HG03457 (cell line): ENCODE measurements at regions not wholly inside any gene's neighbourhood (a gene's known extent, or its start where the extent isn't known, plus 50 kb on each side); places are given as distances from the start of the nearest gene placed in this dataset.
"Not testable (repeated sequence)": the region's sequence is repeated elsewhere in the genome, so short reads cannot be mapped to it uniquely, and the experiment has no call there.

Experiments used
- ATAC-seq: cut with Tn5 transposase; IDR thresholded peaks from one replicate; pipeline ENCODE4 v1.9.1; 2021; ENCODE audit warnings: moderate number of reproducible peaks; ENCODE audit not compliant: unreplicated experiment

DNA sequence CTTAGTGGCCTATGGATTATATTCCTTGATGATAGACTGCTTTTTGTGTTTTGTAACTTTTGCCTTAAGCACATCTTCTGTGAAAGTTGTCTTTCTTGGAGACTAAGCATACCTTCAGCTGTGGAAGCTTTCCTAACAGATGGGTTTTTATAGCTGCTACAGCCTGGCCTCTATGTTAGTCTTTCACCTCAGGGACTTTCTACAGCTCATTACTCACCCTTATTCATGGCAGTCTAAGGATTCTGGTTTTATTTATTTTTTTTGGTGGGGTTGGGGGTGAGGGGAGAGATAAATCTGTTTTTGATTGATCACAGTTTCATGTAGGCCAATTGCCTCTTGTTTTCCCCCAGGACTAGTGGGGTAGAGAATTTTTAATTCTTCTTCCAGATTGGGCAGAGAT lies 219.9 kb downstream of the DKK1 start:
- ATAC-seq, result no peak

DNA sequence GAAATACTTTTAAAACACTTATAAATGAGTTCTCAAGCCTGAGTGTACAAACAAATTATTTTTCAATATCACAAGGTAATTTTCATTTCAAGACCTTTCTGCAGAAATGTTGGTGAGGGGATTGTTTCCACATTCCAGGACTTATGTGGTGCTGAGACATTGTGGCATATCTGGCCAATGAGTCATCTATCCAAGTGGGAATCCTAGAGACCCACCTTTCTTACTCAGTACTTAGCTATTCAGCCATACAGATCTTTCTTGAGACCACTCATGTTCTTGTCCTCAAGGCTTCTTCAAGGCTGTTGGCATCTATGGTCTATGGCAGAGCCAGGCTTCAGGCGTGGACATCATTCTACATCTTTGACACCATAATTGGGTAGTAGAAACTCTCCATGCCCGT lies 225.4 kb downstream of the DKK1 start:
- ATAC-seq, result no peak

DNA sequence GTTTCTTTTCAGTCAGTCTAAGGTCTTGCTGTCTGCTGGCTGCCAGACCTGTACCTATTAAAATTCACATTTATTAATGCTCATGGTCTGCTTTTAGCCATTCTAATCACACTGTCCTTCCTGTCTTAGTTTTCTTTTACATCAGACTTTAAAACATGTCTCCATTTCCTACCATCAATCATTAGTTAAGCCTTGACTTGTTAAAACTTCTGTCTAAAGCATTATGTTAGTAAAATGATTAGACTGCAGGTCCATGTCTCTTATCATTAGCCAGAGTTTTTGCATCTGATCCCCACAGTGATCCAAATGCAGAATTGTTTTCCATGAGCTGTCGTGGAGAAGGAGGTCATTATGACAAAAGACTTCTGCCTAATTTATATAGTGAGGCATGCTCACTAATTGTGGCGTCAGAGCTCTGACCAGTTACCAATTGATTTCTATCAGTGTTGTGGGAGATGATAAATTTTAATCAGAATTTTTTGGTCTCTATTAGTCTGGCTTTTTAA lies 226.5 kb downstream of the DKK1 start:
- ATAC-seq, result no peak

DNA sequence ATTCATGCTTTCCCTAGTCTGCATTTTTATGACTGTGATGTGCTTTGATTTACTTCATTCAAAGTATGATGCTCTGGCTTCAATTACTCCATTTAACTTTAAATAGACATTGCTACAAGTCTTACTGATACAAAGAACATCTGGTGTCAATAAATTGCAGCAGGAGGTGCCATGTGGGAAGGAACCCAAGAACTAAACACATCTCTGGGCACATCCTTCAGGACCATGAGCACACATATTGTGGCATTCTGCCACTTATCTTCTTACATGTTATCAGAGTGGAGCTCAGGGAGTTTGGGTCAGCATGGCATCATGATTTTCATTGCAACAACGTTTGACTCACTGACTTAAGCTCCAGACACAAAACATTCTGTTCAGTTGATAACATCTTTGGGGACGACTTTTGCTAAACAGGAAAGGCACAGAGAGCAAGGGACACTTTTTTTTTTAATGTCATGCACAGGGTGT lies 227.0 kb downstream of the DKK1 start:
- no peak for ATAC-seq

DNA sequence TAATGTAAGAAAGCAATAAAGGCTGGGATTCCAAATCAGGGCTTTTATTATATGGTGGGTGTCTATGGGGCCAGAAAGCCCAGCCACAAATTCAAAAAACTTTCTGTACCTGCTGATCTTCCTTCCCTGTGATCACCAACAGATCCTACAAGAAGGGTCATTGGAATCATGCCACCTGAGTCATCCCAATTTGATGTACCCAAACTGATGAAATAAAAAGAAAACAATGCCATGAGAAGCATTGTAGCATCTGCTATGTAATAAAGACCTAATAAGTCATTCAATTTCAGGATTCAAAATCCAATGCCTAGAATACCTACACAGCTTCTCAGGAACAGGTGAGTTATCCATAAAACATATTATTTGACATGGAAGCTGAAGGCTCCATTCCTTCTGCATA lies 228.8 kb downstream of the DKK1 start:
- ATAC-seq, result no peak

DNA sequence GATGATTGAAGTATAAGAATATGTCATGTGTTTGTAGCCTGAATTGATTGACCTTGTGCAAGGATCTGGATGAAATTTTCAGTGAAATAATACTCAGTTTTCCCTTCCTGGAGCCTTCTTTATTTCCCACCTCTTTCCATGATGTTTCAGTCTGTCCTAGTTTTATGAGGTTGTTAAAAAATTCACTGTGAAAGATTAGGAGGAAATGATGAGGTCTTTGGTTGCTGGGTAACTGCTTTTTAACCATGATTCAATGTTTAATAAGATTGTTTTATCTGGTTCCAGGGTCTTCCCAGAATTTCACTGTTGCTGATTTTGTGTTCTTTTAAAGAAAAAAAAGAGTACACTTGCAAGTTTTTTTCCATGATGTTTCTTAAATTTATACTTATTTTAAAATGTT lies 221.5 kb downstream of the MBL2 start:
- no peak for ATAC-seq

DNA sequence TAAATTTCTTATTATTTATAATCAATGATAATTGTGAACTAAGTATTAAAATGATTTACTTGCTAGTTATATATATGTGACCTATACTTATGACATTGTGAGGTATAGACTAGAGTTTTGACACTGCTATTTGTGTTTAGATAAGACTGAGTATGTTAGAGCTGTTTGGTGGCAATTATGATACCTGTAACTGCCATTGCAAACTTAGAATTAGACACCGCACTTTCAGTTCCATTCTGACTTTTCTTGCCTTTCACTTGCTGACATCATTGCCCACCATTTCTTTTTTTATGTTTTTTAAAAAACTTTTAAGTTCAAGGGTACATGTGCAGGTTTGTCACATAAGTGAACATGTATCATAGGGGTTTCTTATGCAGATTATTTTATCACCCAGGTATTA lies 214.5 kb downstream of the MBL2 start:
- no peak for ATAC-seq

DNA sequence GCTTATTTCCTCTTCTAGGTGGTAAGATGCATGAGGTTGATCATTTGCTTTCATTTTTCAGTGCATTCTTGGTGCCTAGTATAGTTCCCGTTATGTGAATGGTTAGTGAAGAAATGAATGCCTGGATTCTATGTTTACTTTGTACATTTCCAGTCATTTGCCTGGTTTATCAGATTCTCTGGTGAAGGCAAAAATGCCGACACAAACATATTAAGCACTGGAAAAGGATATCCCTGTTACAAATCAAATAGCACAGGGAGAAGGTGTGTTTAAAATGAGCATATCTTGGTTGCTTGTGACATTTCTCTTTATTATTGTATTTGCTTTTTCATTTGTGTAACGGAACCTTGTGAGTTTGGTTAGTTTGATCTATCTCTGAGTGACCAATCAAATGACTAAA lies 211.3 kb downstream of the MBL2 start:
- ATAC-seq, result no peak

DNA sequence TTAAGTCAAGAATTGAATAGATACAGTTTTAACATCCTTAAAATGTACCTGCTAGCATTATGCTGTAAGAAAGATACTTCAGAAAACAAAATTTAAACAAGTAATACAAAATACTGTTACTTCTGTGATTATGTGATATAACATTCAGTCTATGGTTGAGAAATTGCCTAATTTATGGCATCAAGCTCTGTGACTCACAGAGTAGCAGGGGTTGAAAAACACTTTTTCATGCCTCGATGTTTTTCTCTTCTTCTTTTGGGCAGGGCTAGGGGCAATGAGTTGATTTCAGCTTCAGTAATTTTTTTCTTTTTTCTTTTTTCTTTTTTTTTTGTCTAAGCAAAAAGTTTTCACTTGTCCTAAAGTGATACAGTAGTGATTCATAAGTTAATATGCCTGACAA lies 209.2 kb downstream of the MBL2 start:
- no peak for ATAC-seq

DNA sequence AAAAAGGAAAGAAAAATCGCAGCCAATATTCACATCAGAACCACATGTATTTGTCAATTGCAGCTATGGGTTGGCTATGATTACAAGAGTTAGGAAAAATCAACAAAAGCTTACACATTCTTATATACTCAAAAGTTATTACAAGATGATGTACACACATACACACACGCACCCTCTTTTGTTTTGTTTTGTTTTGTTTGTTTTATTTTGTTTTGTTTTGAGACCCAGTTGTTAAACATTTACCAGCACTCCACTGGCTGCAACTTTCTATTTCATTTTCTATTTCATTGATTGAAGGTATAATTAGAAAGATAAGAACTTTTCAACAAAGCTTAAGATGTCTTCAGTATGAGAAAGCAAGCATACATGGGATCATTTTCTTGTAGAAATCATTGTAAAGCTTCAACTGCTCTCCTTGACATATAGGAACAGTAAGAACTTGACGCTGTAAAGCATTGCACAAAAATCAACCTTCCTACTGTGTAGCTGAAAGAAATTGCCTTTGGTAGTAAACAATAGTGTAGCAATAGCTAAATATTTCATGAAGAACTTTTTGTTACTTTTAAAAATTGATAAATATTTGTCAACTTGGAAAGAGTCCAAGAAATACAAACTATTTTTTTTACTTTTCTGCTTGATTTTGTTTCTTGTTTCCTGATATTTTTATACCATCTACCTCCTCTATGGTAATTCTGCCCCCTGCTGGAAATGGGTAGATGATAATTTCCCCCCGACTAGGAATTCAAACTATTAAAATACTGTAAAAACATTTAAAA lies 205.9 kb downstream of the MBL2 start:
- no peak for ATAC-seq

DNA sequence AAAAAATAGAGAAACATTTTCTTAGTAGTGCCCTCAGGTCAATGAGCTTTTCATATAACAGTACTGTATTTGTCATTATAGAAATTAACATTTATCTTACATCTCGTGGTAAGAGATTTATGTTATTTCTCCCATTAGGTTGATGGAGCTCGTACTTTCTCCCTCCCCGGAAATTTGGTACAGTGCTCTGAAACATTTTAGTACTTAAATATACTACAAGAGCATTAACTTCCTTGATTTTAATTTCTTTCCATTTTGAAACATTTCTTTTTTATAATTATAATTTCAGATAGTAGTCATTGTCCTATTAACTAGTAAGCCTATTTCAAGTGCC lies 205.4 kb downstream of the MBL2 start:
- no peak for ATAC-seq

DNA sequence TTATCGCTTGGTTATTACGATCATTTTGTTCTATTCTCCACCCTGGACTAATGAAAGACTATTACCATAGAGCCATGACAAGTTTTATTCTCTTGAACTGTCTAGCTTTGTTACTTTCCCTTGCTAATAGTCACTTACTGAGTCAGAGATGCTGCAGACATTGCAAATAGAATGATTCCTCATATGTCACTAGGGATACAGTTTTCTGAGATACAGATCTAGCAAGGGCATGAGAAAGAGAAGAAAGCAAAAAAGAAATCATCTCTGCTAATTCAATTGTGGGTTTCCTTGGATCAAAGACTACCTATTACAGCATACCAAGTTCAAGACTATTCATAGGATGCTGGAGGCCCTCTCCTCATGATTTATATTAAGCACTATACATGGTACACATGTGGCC lies 204.3 kb downstream of the MBL2 start:
- no peak for ATAC-seq

DNA sequence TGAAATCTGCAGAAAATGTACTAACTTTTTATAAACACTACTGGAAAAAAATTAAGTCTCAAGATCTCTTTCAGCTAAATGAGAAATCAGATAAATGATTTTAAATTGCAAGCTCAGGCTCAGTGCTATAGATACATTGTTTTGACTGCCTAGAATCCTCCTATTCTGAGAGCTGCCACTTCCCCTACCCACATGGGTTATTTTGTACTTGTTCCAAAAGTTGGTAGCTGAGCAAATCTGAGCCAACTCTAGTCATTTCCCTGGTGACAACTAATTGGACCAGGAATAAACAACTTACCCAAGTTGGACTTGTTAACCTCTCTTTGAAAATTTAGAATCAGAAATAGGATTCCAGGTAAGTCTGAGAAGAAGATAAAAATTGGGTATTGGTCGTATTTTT lies 202.1 kb downstream of the MBL2 start:
- no peak for ATAC-seq

DNA sequence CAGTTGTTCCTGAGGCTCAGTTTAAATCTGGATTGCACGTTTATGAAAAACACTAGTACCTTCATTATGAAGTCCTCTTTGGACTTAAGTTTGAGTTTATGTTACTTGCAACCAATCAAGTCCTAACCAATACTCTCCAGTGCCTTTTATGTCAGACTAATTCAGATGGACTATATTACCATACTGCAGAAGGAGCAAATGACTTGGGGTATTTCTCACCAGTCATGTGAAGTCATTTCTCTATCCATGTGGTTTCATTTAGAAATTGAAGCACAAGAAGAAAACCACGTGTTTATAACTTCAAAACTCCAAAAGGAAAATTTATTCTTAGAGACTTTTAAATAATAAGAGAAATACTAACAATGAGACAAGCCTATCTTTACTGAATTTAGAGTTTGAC lies 201.6 kb downstream of the MBL2 start:
- ATAC-seq, result no peak

DNA sequence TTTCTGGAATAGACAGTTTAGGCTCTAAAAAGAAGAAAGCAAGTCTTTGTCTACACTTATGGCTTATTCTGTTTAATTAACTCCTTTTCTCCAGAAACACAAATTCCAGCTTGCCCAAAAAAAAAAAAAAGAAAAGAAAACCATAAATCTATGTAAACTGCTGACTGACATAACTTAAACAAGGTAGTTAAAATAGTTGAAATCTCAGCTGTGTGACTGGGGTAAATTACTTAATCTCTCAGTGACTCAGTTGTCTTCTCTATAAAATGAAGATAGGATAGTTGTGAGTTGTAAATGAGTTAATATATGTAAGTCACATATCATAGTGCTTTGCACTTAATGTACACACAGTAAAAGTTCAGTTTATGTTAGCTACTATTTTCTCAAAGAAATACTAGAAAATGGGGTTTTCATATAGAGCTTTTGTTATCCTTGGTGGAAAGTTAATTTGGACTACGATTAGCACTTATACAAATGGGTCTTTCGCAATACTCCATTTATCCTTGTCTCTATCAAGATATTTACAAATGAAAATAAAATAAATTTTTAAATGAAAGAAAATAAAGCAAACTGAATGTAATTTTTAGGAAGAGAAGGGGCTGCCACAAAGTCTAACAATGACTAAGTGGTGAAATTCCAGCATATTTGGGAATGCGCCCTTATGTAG lies 200.9 kb downstream of the MBL2 start:
- ATAC-seq, result no peak

DNA sequence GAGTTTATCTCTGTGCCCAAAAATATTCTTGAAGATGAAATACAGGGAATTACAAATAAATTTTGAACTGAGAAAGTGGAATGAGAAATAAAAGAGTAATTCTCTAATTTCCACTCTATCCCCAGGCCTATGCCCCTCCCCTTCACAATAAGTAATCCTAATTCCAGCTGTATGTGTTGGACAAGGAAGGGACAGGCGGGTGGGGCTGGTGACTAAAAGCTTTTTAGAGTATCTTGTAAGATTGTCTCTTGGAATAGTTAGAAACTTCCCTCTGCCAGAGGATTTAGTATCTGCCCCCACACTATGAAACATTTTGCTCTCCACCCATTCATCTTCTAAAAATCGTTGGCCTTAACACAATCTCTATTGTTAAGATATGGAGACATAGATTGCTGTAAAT lies 199.2 kb downstream of the MBL2 start:
- ATAC-seq, result no peak

DNA sequence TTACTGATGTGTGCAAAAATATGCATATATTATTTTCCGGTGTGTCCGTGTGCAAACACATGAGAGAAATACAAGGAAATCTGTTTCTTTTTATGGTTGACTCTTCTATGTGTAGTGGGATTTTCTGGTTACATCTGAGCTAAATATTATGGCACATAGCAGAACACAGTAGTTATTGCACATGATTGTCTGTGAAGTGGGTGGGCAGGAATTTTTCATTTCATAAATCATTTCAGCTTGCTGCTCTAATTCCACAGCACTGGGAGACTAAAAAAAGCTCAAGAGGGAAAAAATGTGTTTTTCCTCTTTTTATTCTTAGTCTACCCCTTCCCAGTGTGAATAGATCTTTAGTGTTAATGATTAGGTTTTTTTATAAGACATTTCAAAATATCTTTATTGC lies 197.9 kb downstream of the MBL2 start:
- ATAC-seq, result no peak

DNA sequence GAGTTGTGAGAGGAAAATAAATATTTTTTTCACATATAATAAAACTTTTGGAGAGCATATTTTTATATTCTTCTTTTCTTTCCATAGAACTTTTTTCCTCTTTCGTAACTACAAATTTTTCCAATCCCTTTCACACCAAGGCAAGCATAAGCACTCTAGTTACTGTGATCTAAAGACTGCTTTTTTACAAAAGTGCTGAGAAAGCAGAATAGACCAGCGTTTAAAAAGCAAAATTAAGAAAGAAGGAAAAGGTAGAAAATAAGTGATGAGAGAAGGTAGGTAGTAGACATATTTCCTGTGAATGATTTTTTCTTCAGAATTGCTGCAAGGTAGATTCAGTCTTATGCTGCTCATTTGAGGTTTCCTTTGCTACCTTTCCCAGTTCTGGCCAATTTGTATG lies 195.5 kb downstream of the MBL2 start:
- ATAC-seq, result no peak

DNA sequence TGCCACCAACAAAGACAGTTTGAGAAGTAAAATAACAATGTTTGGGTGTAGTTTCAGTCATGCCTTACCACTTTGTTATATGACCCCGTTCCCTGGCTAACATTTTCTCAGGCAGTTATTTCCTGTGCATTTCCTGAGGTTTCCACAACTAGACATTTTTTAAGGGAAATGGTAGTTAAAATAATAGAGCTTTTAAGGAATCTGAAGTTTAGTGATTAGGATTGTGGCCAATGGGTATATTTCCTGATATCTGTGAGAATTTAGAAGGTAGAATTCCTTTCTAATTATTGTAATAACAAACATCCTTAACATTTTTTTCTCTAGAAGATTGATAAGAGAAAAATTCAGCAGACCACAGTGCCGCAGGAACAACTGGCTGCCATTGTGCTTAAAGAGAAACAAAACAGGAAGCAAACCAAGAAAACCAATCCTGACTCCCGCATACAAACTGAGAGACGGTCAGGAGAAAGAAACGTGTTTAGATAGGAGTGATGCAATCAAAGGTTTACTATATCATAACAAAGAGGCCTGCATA lies 193.6 kb downstream of the MBL2 start:
- ATAC-seq, result no peak

DNA sequence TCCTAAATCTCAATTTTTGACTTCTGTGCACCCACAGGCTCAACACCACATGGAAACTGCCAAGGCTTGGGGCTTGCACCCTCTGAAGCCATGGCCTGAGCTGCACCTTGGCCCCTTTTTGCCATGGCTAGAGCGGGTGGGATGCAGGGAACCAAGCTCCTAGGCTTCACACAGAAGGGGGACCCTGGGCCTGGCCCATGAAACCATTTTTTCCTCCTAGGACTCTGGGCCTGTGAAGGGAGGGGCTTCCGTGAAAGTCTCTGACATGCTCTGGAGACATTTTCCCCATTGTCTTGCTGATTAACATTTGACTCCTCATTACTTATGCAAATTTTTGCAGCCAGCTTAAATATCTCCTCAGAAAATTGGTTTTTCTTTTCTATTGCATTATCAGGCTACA lies 190.9 kb downstream of the MBL2 start:
- ATAC-seq, result not testable (repeated sequence)

DNA sequence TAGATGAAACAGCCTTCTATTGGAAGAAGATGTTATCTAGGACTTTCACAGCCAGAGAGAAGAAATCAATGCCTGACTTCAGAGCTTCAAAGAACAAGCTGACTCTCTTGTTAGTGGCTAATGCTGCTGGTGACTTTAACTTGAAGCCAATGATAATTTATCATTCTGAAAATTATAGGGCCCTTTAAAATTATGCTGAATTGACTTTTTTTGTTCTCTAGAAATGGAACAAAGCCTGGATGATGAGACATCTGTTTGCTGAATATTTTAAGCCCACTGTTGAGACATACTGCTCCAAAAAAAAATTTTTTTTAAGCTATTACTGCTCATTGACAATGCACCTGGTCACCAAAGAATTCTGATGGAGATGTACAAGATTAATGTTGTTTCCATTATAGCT lies 189.2 kb downstream of the MBL2 start:
- no peak for ATAC-seq

DNA sequence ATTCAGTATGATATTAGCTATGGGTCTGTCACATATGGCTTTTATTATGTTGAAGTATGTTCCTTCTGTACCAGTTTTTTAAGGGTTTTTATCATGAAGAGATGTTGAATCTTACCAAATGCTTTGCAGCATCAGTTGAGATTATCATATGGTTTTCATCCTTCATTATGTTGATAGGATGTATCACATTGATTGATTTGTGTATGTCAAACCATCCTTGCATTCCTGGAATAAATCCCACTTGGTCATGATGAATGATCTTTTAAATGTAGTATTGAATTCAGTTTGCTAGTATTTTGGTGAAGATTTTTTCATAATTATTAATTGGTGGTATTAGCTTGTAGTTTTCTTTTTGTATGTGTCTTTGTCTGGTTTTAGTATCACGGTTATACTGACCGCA lies 185.9 kb downstream of the MBL2 start:
- ATAC-seq, result no peak
